SK-N-SH (cell line): ENCODE measurements at regions not wholly inside any gene's neighbourhood (a gene's known extent, or its start where the extent isn't known, plus 50 kb on each side); places are given as distances from the start of the nearest gene placed in this dataset.

Experiments used
- CTCF ChIA-PET: fragments of 300-600, 350-600 bp; formaldehyde crosslinking; extraction: SDS; loops from one replicate; lab custom pipeline; 2021; lab: Yijun Ruan, JAX
- POLR2A ChIA-PET: fragments of 350-600 bp; sonication (Branson Sonifier 250); formaldehyde crosslinking; extraction: SDS; loops from one replicate; lab custom pipeline; 2020; ENCODE audit warnings: antibody characterized with exemption, inconsistent platforms; lab: Yijun Ruan, JAX
- DNase-seq: peaks from one replicate; pipeline ENCODE4 v3.0.0; 2012
- H2AFZ ChIP-seq: fragments of 200-600 bp; sonication (generic); 2 replicates; pipeline ENCODE4 v1.8.1; 2016; ENCODE audit warnings: antibody characterized with exemption, mild to moderate bottlenecking, low read depth
- H3F3A ChIP-seq: fragments of 200-600 bp; sonication (generic); replicated peaks from 2 replicates; pipeline ENCODE3; 2016; ENCODE audit warnings: antibody characterized with exemption, mild to moderate bottlenecking; ENCODE audit not compliant: insufficient read depth
- H3K27ac ChIP-seq, 2 experiments: fragments of 200-500 bp in 1 of 2; fragments of 200-600 bp in 1 of 2; sonication (Bioruptor generic) in 1 of 2; sonication (generic), shearing (Covaris generic) in 1 of 2; 2 replicates each; pipeline versions ENCODE4 v1.5.1 to v1.6.1; 2014 to 2016; ENCODE audit warnings: low read depth in 2 of 2, inconsistent platforms in 1 of 2, low read length in 1 of 2, mild to moderate bottlenecking in 1 of 2, mixed read lengths in 1 of 2
- H3K27me3 ChIP-seq: fragments of 200-600 bp; sonication (generic), shearing (Covaris generic); 2 replicates; pipeline ENCODE4 v1.6.1; 2016; ENCODE audit warnings: mixed run types; ENCODE audit not compliant: insufficient read depth
- H3K36me3 ChIP-seq, 2 experiments: fragments of 200-500 bp in 1 of 2; fragments of 200-600 bp in 1 of 2; sonication (Bioruptor generic) in 1 of 2; sonication (generic) in 1 of 2; replicated peaks in 1 of 2; 2 replicates each; pipeline versions ENCODE3 to v1.5.1; 2014 to 2016; ENCODE audit warnings: low read length in 1 of 2, mild to moderate bottlenecking in 1 of 2; ENCODE audit not compliant: insufficient read depth in 2 of 2, control insufficient read depth in 1 of 2
- H3K4me1 ChIP-seq, 2 experiments: fragments of 200-500 bp in 1 of 2; fragments of 200-600 bp in 1 of 2; sonication (Bioruptor generic) in 1 of 2; sonication (generic), shearing (Covaris generic) in 1 of 2; 2 replicates each; pipeline versions ENCODE4 v1.5.1 to v1.6.1; 2014 to 2016; ENCODE audit warnings: low read depth in 1 of 2, low read length in 1 of 2, mixed run types in 1 of 2; ENCODE audit not compliant: insufficient read depth in 2 of 2, control insufficient read depth in 1 of 2
- H3K4me2 ChIP-seq: fragments of 200-600 bp; sonication (generic), shearing (Covaris generic); 2 replicates; pipeline ENCODE4 v1.6.1; 2017; ENCODE audit warnings: mixed run types
- H3K4me3 ChIP-seq, 2 experiments: fragments of 200-500 bp in 1 of 2; fragments of 200-600 bp in 1 of 2; sonication (Bioruptor generic) in 1 of 2; sonication (generic), shearing (Covaris generic) in 1 of 2; 2 replicates each; pipeline versions ENCODE4 v1.5.1 to v1.8.1; 2014 to 2016; ENCODE audit warnings: low read depth in 2 of 2, inconsistent platforms in 1 of 2, low read length in 1 of 2, mild to moderate bottlenecking in 1 of 2, mixed read lengths in 1 of 2, moderate library complexity in 1 of 2
- H3K79me2 ChIP-seq: fragments of 200-600 bp; sonication (generic); 2 replicates; pipeline ENCODE4 v1.8.1; 2017; ENCODE audit warnings: mild to moderate bottlenecking; ENCODE audit not compliant: insufficient read depth
- H3K9ac ChIP-seq: fragments of 200-600 bp; sonication (generic); 2 replicates; pipeline ENCODE4 v1.6.1; 2017; ENCODE audit warnings: mixed run types
- H3K9me2 ChIP-seq: fragments of 200-600 bp; sonication (generic); 2 replicates; pipeline ENCODE4 v1.6.1; 2017; ENCODE audit warnings: mixed run types
- H3K9me3 ChIP-seq: fragments of 200-600 bp; sonication (generic); 2 replicates; pipeline ENCODE4 v1.6.1; 2017; ENCODE audit warnings: mixed run types, mild to moderate bottlenecking, moderate library complexity
- H4K20me1 ChIP-seq: fragments of 200-600 bp; sonication (generic); 2 replicates; pipeline ENCODE4 v1.6.1; 2017; ENCODE audit warnings: mild to moderate bottlenecking, mixed run types; ENCODE audit not compliant: insufficient read depth
- CHD2 ChIP-seq: fragments of 150-350 bp; IDR thresholded peaks from 2 replicates; pipeline ENCODE4 v1.6.1; 2018; ENCODE audit warnings: low read length; ENCODE audit not compliant: partially characterized antibody
- GATA2 ChIP-seq: sonication (generic); formaldehyde crosslinking; IDR thresholded peaks from 2 replicates; pipeline ENCODE4 v1.5.0; 2020; ENCODE audit warnings: mild to moderate bottlenecking, missing genetic modification reagents
- MXI1 ChIP-seq: IDR thresholded peaks from 2 replicates; pipeline ENCODE4 v1.6.1; 2012; ENCODE audit warnings: mild to moderate bottlenecking, low read depth, low read length, improper control_type of control experiment
- NFIC ChIP-seq: IDR thresholded peaks from 2 replicates; pipeline ENCODE4 v1.4.0; 2012; ENCODE audit warnings: borderline replicate concordance
- RAD21 ChIP-seq: IDR thresholded peaks from 2 replicates; pipeline ENCODE4 v1.6.1; 2012; ENCODE audit warnings: mild to moderate bottlenecking, low read length
- SMC3 ChIP-seq: IDR thresholded peaks from 2 replicates; pipeline ENCODE4 v1.6.1; 2012; ENCODE audit warnings: low read depth, low read length, improper control_type of control experiment
- TEAD4 ChIP-seq: IDR thresholded peaks from 2 replicates; pipeline ENCODE4 v1.4.0; 2012; ENCODE audit warnings: mild to moderate bottlenecking, borderline replicate concordance; ENCODE audit not compliant: insufficient read depth
- YY1 ChIP-seq: IDR thresholded peaks from 2 replicates; pipeline ENCODE4 v1.4.0; 2012; ENCODE audit warnings: low read depth, mild to moderate bottlenecking
- WGBS: methylation state at CpG from one replicate; pipeline ENCODE4 v1.1.6; 2017; ENCODE audit warnings: low lambda C conversion rate; 5-methylcytosine and 5-hydroxymethylcytosine counted together
- TF ChIP-seq, protein P1 (sequence below): fragments of 200-600 bp; sonication (generic); IDR thresholded peaks from 2 replicates; pipeline ENCODE4 v1.6.1; 2017; ENCODE audit warnings: antibody characterized with exemption, mild to moderate bottlenecking, moderate library complexity

DNA sequence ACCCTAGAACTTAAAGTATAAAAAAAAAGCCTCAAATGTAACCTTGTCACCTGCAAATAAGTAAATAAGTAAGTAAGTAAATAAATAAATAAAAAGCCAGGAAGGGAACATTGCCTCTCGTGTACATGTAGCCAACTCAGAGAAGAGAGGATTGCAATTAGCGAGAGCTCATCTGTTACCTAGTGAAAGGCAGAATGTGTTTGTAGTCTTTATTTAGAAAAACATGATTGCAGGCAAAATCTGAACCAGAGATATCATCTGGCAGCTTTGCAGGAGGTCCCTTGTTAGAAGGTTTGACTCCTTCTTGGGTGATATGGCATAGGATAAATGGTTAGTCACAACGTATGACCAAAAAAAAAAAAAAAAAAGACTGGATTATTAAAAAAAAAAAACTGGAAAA lies 71.6 kb upstream of the SYN2 start:
- no peaks in the 10 kb centered on the region for H4K20me1 ChIP-seq

DNA sequence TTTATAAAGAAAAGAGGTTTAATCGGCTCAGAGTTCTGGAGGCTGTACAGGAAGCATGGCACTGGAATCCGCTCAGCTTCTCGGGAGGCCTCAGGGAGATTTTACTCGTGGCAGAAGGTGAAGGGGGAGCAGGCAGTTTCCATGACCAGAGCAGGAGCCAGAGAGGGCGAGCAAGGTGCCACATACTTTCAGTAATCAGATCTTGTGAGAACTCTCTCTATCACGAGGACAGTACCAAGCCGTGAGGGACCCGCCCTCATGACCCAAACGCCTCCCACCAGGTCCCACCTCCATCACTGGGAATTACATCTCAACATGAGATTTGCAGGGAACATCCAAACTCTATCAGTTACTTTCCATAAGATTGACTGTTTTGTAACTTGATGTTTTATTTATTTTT lies 70.7 kb upstream of the SYN2 start:
- Histone ChIP-seq H3K4me2 (no peak overlapping the region), H2AFZ (no peak overlapping the region), H3K4me1 (no peaks in the 10 kb centered on the region; a peak in 1 of 4 replicates), H4K20me1 (no peaks in the 10 kb centered on the region), H3K9ac (no peak overlapping the region), H3K79me2 (no peaks in the 10 kb centered on the region), H3K9me2 (no peaks in the 10 kb centered on the region), H3K27me3 (no peaks in the 10 kb centered on the region), H3K9me3 (no peaks in the 10 kb centered on the region), H3K36me3 (no peaks in the 10 kb centered on the region), H3K27ac (no peak overlapping the region), H3F3A (no peaks in the 10 kb centered on the region), H3K4me3 (no peak overlapping the region)
- CTCF ChIA-PET: no interaction called here
- no peak for DNase-seq
- POLR2A ChIA-PET: no interaction called here
- 51% methylated on average over 8 of the region's 9 CpGs for WGBS
- TF ChIP-seq YY1: no peak
- no peak for TF ChIP-seq CHD2

More for the DNA sequence above, 71.6 kb upstream of the SYN2 start:
- Histone ChIP-seq H3K9ac (no peak overlapping the region), H2AFZ (no peak overlapping the region), H3K4me1 (no peaks in the 10 kb centered on the region; a peak in 1 of 4 replicates), H3K9me2 (no peaks in the 10 kb centered on the region), H3K9me3 (no peaks in the 10 kb centered on the region), H3K79me2 (no peaks in the 10 kb centered on the region), H3K4me2 (no peak overlapping the region), H3K36me3 (no peaks in the 10 kb centered on the region), H3K4me3 (no peak overlapping the region), H3F3A (no peaks in the 10 kb centered on the region), H3K27ac (no peak overlapping the region), H3K27me3 (no peaks in the 10 kb centered on the region)
- ChIA-PET POLR2A (no interaction called here), CTCF (no interaction called here)
- no peak for TF ChIP-seq NFIC
- TF ChIP-seq, protein P1, sequence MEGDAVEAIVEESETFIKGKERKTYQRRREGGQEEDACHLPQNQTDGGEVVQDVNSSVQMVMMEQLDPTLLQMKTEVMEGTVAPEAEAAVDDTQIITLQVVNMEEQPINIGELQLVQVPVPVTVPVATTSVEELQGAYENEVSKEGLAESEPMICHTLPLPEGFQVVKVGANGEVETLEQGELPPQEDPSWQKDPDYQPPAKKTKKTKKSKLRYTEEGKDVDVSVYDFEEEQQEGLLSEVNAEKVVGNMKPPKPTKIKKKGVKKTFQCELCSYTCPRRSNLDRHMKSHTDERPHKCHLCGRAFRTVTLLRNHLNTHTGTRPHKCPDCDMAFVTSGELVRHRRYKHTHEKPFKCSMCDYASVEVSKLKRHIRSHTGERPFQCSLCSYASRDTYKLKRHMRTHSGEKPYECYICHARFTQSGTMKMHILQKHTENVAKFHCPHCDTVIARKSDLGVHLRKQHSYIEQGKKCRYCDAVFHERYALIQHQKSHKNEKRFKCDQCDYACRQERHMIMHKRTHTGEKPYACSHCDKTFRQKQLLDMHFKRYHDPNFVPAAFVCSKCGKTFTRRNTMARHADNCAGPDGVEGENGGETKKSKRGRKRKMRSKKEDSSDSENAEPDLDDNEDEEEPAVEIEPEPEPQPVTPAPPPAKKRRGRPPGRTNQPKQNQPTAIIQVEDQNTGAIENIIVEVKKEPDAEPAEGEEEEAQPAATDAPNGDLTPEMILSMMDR: no peak
- TF ChIP-seq GATA2 (CRISPR knock-in tag): no peak
- TF ChIP-seq TEAD4: no peak
- WGBS: 54% methylated on average over 3 of the region's 3 CpGs
- no peak for DNase-seq

DNA sequence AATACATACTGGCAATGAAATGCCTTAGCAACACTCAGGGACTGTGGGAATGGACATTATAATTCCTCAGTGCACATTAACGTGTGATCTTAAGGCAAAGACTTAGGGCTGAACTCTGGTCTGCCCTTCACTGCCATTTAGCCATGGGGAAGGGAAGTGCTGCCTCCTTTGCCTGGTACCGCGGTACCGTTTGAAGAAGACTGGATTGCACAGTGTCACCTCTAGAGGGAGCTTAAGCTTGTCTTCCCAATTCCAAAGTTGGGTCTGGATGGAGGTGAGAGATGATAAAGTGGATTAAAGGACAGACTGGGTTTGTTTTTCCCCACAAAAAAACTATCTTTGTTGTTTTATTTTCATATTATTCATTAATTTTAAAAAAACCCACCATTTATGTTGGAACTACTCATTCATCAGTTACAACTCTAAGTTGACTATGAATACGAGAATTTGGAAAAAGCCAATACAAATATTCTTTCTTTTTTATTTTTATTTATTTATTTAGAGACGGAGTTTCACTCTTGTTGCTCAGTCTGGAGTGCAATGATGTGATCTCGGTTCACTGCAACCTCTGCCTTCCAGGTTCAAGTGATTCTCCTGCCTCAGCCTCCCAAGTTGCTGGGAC lies 60.0 kb upstream of the SYN2 start:
- Histone ChIP-seq H3K9ac (no peak overlapping the region), H3K4me1 (no peaks in the 10 kb centered on the region), H3K9me2 (no peaks in the 10 kb centered on the region), H3K4me2 (no peak overlapping the region), H3K4me3 (peak overlapping the region in 1 of 2 experiments; percentile 35; a peak in 1 of 4 replicates), H4K20me1 (no peaks in the 10 kb centered on the region), H3K36me3 (no peaks in the 10 kb centered on the region), H3K9me3 (no peaks in the 10 kb centered on the region), H3K27me3 (no peaks in the 10 kb centered on the region), H2AFZ (no peak overlapping the region), H3K79me2 (no peaks in the 10 kb centered on the region), H3K27ac (no peak overlapping the region), H3F3A (peaks cover 4% of the 10 kb centered on the region)
- WGBS: 41% methylated on average over 7 of the region's 7 CpGs
- ChIA-PET CTCF (interaction anchor here (0.9 to 2.2 kb wide), 10 partner anchors 9 to 236 kb away, joined by 3 to 13 read pairs (median 3); no protein-coding TSS in a partner anchor), POLR2A (no interaction called here)
- DNase-seq: peak; percentile 27
- TF ChIP-seq SMC3 (peak; percentile 44; the same call in 1 of the 2 replicates), MXI1 (no peak), RAD21 (peak; percentile 68)
- TF ChIP-seq, protein P1: peak; percentile 58
